OCI-LY7 (cell line): ENCODE measurements at regions not wholly inside any gene's neighbourhood (a gene's known extent, or its start where the extent isn't known, plus 50 kb on each side); places are given as distances from the start of the nearest gene placed in this dataset.

ENCODE experiments used
- CTCF ChIP-seq: fragments of 200-600 bp; sonication (generic); conservative IDR thresholded peaks from 2 replicates; pipeline ENCODE4 v1.5.1; 2014; ENCODE audit warnings: mild to moderate bottlenecking, antibody characterized with exemption, low read length, moderate library complexity, mixed read lengths
- EZH2phosphoT487 ChIP-seq: fragments of 200-600 bp; sonication (generic); IDR thresholded peaks from 2 replicates; pipeline ENCODE4 v1.6.1; 2018; ENCODE audit warnings: low read depth, borderline replicate concordance, mild to moderate bottlenecking, mixed run types, antibody characterized with exemption, low read length, moderate library complexity, mixed read lengths

GRCh38 chr2:146351689-146352088 lies 1493.1 kb upstream of the ACVR2A start:
- TF ChIP-seq CTCF, result no peak
- no peak for TF ChIP-seq EZH2phosphoT487
